NCI-H1048 (cell line): ENCODE measurements at regions not wholly inside any gene's neighbourhood (a gene's known extent, or its start where the extent isn't known, plus 50 kb on each side); places are given as distances from the start of the nearest gene placed in this dataset.

Source experiments
- DNase-seq: peaks from one replicate; lab custom pipeline; 2025; lab: John Stamatoyannopoulos, UW

GRCh38 chr14:71574976-71575375 is 357.3 kb upstream of the RGS6 start:
- peak; percentile 30 for DNase-seq

- DNase-seq, result no peak
These were observed 355.8 kb upstream of the RGS6 start for GRCh38 chr14:71576472-71576871.

- no peak for DNase-seq
These were observed 352.9 kb upstream of the RGS6 start for GRCh38 chr14:71579331-71579730.

GRCh38 chr14:71582705-71583104 is 349.5 kb upstream of the RGS6 start:
- no peak for DNase-seq

- DNase-seq, result no peak
These were observed 349.0 kb upstream of the RGS6 start for GRCh38 chr14:71583194-71583593.

GRCh38 chr14:71583705-71584104 is 348.5 kb upstream of the RGS6 start:
- no peak for DNase-seq

GRCh38 chr14:71585361-71585760 is 346.9 kb upstream of the RGS6 start:
- DNase-seq, result no peak

GRCh38 chr14:71586131-71586897 is 345.9 kb upstream of the RGS6 start:
- DNase-seq, result no peak

GRCh38 chr14:71588028-71588427 is 344.2 kb upstream of the RGS6 start:
- no peak for DNase-seq

- DNase-seq, result no peak
These were observed 343.5 kb upstream of the RGS6 start for GRCh38 chr14:71588576-71589215.

- no peak for DNase-seq
These were observed 342.6 kb upstream of the RGS6 start for GRCh38 chr14:71589609-71590008.

GRCh38 chr14:71590131-71590530 is 342.1 kb upstream of the RGS6 start:
- DNase-seq, result no peak

- DNase-seq, result no peak
These were observed 341.0 kb upstream of the RGS6 start for GRCh38 chr14:71591231-71591630.

GRCh38 chr14:71591929-71592328 is 340.3 kb upstream of the RGS6 start:
- DNase-seq, result no peak

- DNase-seq, result no peak
These were observed 339.9 kb upstream of the RGS6 start for GRCh38 chr14:71592361-71592760.

- DNase-seq, result no peak
These were observed 338.3 kb upstream of the RGS6 start for GRCh38 chr14:71593966-71594365.

- DNase-seq, result no peak
These were observed 337.4 kb upstream of the RGS6 start for GRCh38 chr14:71594821-71595220.

- no peak for DNase-seq
These were observed 336.8 kb upstream of the RGS6 start for GRCh38 chr14:71595441-71595840.

GRCh38 chr14:71597287-71597920 is 334.8 kb upstream of the RGS6 start:
- no peak for DNase-seq

- no peak for DNase-seq
These were observed 334.1 kb upstream of the RGS6 start for GRCh38 chr14:71597955-71598660.

- DNase-seq, result no peak
These were observed 331.9 kb upstream of the RGS6 start for GRCh38 chr14:71600309-71600708.

GRCh38 chr14:71602524-71602923 is 329.7 kb upstream of the RGS6 start:
- DNase-seq, result no peak

- no peak for DNase-seq
These were observed 328.0 kb upstream of the RGS6 start for GRCh38 chr14:71604231-71604630.
